ENCODE measurements at regions not wholly inside any gene's neighbourhood (a gene's known extent, or its start where the extent isn't known, plus 50 kb on each side); places are given as distances from the start of the nearest gene placed in this dataset.

GRCh38 chr21:18157406-18157805 lies 87.2 kb upstream of the CHODL start:
- H3K27ac ChIP-seq = no peak overlapping the region
- DNase-seq (no peak), ATAC-seq (no peak)
- TF ChIP-seq, protein P1, sequence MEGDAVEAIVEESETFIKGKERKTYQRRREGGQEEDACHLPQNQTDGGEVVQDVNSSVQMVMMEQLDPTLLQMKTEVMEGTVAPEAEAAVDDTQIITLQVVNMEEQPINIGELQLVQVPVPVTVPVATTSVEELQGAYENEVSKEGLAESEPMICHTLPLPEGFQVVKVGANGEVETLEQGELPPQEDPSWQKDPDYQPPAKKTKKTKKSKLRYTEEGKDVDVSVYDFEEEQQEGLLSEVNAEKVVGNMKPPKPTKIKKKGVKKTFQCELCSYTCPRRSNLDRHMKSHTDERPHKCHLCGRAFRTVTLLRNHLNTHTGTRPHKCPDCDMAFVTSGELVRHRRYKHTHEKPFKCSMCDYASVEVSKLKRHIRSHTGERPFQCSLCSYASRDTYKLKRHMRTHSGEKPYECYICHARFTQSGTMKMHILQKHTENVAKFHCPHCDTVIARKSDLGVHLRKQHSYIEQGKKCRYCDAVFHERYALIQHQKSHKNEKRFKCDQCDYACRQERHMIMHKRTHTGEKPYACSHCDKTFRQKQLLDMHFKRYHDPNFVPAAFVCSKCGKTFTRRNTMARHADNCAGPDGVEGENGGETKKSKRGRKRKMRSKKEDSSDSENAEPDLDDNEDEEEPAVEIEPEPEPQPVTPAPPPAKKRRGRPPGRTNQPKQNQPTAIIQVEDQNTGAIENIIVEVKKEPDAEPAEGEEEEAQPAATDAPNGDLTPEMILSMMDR (IDR thresholded peaks at IDR 0.05) = no peak
- intact Hi-C loops (cut with DNase I) = no loop called here
- 87 to 94% methylated on average over 1 of the region's 1 CpG for WGBS, 2 donors
- H3K9me3 ChIP-seq = peaks cover 0 to 9% (median 0%) of the 10 kb centered on the region in 11 donors
- H3K4me1 ChIP-seq = peaks cover 0 to 9% (median 0%) of the 10 kb centered on the region in 9 donors
- no peaks in the 10 kb centered on the region for H3K27me3 ChIP-seq
- H3K36me3 ChIP-seq = no peaks in the 10 kb centered on the region
- H3K4me3 ChIP-seq = no peak overlapping the region

DNA sequence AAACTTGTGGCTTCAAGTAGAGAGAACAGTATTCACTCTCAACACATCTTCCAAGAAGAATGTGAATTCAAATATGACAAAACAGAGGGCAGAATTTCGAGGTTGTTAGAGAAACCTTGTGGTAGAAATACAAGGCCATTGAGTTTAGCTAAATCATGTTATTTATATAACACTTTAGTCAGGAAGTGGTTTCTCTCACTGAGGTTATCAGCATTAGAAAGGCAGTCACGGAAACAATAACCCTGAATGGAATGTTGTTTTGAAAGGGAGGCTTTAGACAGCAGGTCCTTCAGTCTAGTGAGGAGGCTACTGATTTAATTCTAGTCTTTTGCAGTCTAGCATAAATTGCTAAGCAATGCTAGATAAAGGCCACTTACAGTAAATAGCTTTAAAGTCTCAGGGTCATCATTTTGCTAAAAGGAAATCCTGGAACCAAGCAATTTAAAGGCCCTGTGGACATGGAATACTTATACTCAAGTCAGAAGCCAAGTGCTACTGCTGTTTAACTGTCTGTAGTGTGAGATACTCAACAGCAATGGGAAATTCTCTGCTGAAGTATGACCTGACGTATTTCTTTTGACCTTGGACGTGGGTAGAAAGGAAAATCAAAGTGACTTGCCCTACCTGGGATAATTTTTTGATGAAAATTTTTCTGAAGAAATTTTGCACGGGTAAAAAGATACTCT lies 89.0 kb upstream of the CHODL start:
- no peaks in the 10 kb centered on the region for H3K27me3 ChIP-seq
- H3K27ac ChIP-seq = peak overlapping the region in 2 of 10 donors; percentile 6 to 49
- DNase-seq (no peak), ATAC-seq (peak in 2 of 8 donors; percentile 47 to 52)
- no peak overlapping the region for H3K4me3 ChIP-seq
- peaks cover 0 to 9% (median 0%) of the 10 kb centered on the region in 11 donors for H3K9me3 ChIP-seq
- WGBS, 2 donors = 46 to 47% methylated on average over 5 of the region's 5 CpGs
- TF ChIP-seq, protein P1 (IDR thresholded peaks at IDR 0.05) = no peak
- H3K4me1 ChIP-seq = peaks cover 0 to 9% (median 0%) of the 10 kb centered on the region in 9 donors
- intact Hi-C loops (cut with DNase I) = no loop called here
- no peaks in the 10 kb centered on the region for H3K36me3 ChIP-seq

GRCh38 chr21:18153063-18153462 lies 91.6 kb upstream of the CHODL start:
- peaks cover 0 to 9% (median 0%) of the 10 kb centered on the region in 9 donors for H3K4me1 ChIP-seq
- DNase-seq (peak in 1 of 2 donors; percentile 12), ATAC-seq (peak in 3 of 8 donors; percentile 20 to 64 (median 63))
- H3K36me3 ChIP-seq = no peaks in the 10 kb centered on the region
- H3K4me3 ChIP-seq = no peak overlapping the region
- intact Hi-C loops (cut with DNase I) = no loop called here
- no peaks in the 10 kb centered on the region for H3K27me3 ChIP-seq
- H3K27ac ChIP-seq = no peak overlapping the region
- peaks cover 0 to 9% (median 0%) of the 10 kb centered on the region in 11 donors for H3K9me3 ChIP-seq
- 44 to 55% methylated on average over 2 of the region's 2 CpGs for WGBS, 2 donors
- TF ChIP-seq, protein P1 (IDR thresholded peaks at IDR 0.05) = no peak

DNA sequence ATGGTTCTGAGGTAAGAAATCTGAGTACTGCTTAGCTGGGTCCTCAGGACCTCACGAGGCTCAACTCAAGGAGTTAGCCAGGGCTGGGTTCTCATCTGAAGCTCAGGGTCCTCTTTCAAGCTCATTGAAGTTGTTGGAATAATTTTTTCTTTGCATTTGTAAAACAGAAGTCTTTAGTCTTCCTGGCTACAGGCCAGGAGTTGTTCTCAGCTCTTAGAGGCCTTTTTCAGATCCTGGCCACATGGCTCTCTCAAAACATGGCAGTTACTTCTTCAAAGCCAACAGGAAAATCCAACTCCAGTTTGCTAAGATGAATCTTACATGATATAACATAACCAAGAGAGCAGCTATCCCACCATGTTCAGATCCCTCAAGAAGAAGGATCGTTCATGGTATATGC lies 92.3 kb upstream of the CHODL start:
- Histone ChIP-seq H3K36me3 (no peaks in the 10 kb centered on the region), H3K27ac (no peak overlapping the region), H3K4me3 (no peak overlapping the region), H3K9me3 (peaks cover 0 to 9% (median 0%) of the 10 kb centered on the region in 11 donors), H3K4me1 (peaks cover 0 to 9% (median 0%) of the 10 kb centered on the region in 9 donors), H3K27me3 (no peaks in the 10 kb centered on the region)
- TF ChIP-seq, protein P1 (IDR thresholded peaks at IDR 0.05) = no peak
- 92 to 93% methylated on average over 2 of the region's 2 CpGs for WGBS, 2 donors
- no peak for ATAC-seq
- intact Hi-C loops (cut with DNase I) = no loop called here
- no peak for DNase-seq
